Fibroblast of the aortic adventitia (primary cell): ENCODE measurements at regions not wholly inside any gene's neighbourhood (a gene's known extent, or its start where the extent isn't known, plus 50 kb on each side); places are given as distances from the start of the nearest gene placed in this dataset.
A peak's percentile ranks its signal among the peaks of the same experiment; 100 is the strongest.

Experiments
- DNase-seq: peaks from one replicate; pipeline ENCODE4 v3.0.0-alpha.2; 2010; ENCODE audit warnings: low read depth
- H3K4me3 ChIP-seq: 2 replicates; pipeline ENCODE4 v1.5.1; 2011; ENCODE audit warnings: low read depth, mild to moderate bottlenecking, control low read depth, low read length, moderate library complexity
- CTCF ChIP-seq: IDR thresholded peaks from 2 replicates; pipeline ENCODE4 v1.5.1; 2011; ENCODE audit warnings: mild to moderate bottlenecking, low read length, control low read depth, inconsistent platforms; ENCODE audit not compliant: insufficient read depth

- no peak for TF ChIP-seq CTCF
- no peak overlapping the region for H3K4me3 ChIP-seq
These were observed 177.7 kb upstream of the GPR26 start for GRCh38 chr10:123488436-123488835.

GRCh38 chr10:123491364-123491763, 174.8 kb upstream of the GPR26 start:
- DNase-seq = no peak
- H3K4me3 ChIP-seq = no peak overlapping the region
- no peak for TF ChIP-seq CTCF

More at GRCh38 chr10:123488436-123488835, 177.7 kb upstream of the GPR26 start:
- no peak for DNase-seq

- no peak for DNase-seq
- no peak for TF ChIP-seq CTCF
- no peak overlapping the region for H3K4me3 ChIP-seq
These were observed 174.1 kb upstream of the GPR26 start for GRCh38 chr10:123492016-123492415.

- no peak overlapping the region for H3K4me3 ChIP-seq
- TF ChIP-seq CTCF = no peak
These were observed 171.8 kb upstream of the GPR26 start for GRCh38 chr10:123494301-123494808.

GRCh38 chr10:123496375-123496774, 169.8 kb upstream of the GPR26 start:
- no peak overlapping the region for H3K4me3 ChIP-seq
- peak; percentile 3 for DNase-seq
- TF ChIP-seq CTCF = no peak

More at GRCh38 chr10:123494301-123494808, 171.8 kb upstream of the GPR26 start:
- DNase-seq = no peak

GRCh38 chr10:123496996-123497660, 169.0 kb upstream of the GPR26 start:
- DNase-seq = no peak
- no peak for TF ChIP-seq CTCF

GRCh38 chr10:123500110-123500509, 166.0 kb upstream of the GPR26 start:
- no peak overlapping the region for H3K4me3 ChIP-seq
- TF ChIP-seq CTCF = no peak
- no peak for DNase-seq

More at GRCh38 chr10:123496996-123497660, 169.0 kb upstream of the GPR26 start:
- H3K4me3 ChIP-seq = no peak overlapping the region
